Vagina (tissue), 2 donors: ENCODE measurements at regions not wholly inside any gene's neighbourhood (a gene's known extent, or its start where the extent isn't known, plus 50 kb on each side); places are given as distances from the start of the nearest gene placed in this dataset.

Source experiments
- POLR2A ChIP-seq, 2 donors: fragments of 450-650 bp; IDR thresholded peaks; one replicate each; pipeline ENCODE4 v1.6.1; 2017; ENCODE audit warnings: antibody characterized with exemption in 2 of 2, mild to moderate bottlenecking in 2 of 2, moderate library complexity in 2 of 2
- POLR2AphosphoS5 ChIP-seq, 2 donors: sonication (generic); formaldehyde crosslinking; IDR thresholded peaks; one replicate each; pipeline ENCODE4 v1.9.0; 2017; ENCODE audit warnings: antibody characterized with exemption in 2 of 2, mild to moderate bottlenecking in 2 of 2, low read depth in 1 of 2; ENCODE audit not compliant: insufficient read depth in 1 of 2

DNA sequence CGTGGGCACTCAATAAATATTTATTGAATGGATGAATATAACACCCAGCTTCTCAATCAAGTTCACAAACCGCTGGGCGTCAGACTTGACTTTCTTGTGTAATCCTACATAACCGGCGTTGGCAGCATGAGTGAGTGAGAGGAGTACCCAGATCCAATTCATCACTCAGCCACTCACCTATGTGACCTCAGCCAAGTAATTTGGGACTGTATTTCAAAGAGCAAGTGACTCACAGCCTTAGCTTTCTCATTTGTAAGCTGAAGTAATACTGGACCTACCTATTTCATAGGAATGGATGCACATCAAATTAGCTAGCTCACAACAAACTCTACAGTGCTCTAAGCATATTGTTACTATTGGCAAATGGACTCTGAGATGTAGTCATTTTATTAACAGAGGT, 53.8 kb upstream of the FAM204A start:
- no peak for TF ChIP-seq POLR2A (IDR thresholded peaks at IDR 0.05)
- no peak for TF ChIP-seq POLR2AphosphoS5 (IDR thresholded peaks at IDR 0.05; ENCODE audit: insufficient read depth in 1 of 2, low read depth in 1 of 2)
